NCI-H146 (cell line): ENCODE measurements at regions not wholly inside any gene's neighbourhood (a gene's known extent, or its start where the extent isn't known, plus 50 kb on each side); places are given as distances from the start of the nearest gene placed in this dataset.
"Not testable (repeated sequence)": the region's sequence is repeated elsewhere in the genome, so short reads cannot be mapped to it uniquely, and the experiment has no call there.

Experiments used
- DNase-seq: peaks from one replicate; lab custom pipeline; 2025; lab: John Stamatoyannopoulos, UW

DNA sequence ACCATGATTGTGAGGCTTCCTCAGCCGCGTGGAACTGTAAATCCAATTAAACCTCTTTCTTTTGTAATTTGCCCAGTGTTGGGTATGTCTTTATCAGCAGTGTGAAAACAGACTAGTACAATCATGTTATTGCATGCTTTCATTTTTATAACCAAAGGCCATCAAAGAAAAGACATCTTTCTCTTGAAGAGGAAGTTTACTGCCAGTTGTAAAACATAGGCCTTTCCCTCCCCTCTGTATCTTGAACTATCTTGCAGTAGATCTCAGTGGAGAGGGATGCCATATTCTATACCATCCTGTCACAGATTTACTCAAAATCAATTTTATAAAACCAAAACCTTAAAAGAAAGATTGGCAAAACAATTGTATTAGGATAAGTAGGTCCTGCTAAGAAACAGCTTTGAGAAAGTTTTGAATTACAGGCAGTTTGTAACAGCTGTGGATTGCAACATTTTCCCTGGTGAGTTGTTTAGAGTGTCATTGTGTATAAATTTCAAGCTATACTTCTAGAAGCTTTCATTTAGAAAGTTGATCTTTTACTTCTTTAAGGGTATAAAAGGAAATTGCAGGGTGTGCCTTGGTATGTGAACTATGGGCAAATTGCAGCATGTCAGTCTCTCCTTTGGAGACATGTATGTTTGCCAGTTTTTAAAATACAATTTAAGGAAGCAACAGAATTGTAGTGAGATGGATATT lies 128.0 kb downstream of the ATP23 start:
- no peak for DNase-seq

DNA sequence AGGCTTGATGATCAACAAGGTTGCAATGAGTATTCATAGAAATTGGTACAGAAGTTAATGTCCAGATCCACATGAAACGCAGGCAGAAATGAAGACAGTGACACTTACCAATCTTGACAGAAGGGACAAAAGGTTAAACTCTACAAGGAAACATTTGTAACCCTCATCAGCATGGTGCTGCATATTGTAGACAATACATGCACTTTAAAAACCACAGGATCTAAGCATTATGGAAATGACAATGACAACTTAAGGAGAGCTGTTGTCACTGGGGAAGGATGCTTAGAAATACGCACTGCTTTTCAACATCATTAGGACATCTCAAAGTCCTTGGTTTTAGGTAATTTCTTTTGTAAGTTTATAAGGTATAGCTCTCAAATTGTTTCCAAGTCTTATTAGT lies 130.6 kb downstream of the ATP23 start:
- no peak for DNase-seq

DNA sequence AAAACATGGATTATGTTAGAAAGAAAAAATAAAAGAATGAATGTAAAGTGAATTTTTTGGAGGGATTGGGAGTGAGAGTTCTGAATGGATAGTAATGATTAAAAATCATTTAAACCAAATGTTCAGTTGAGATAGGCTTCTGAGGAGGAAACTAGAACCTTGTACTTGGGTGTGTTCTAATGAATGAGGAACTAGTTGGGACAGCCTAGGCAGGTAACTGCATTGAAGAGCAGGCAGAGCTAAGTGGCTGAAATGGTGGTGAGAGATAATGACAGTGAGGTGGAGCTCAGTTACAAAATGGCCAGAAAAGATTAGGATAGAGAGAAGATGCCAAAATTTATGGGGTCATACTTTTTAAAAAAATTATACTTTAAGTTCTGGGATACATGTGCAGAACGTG lies 132.9 kb downstream of the ATP23 start:
- DNase-seq: no peak

DNA sequence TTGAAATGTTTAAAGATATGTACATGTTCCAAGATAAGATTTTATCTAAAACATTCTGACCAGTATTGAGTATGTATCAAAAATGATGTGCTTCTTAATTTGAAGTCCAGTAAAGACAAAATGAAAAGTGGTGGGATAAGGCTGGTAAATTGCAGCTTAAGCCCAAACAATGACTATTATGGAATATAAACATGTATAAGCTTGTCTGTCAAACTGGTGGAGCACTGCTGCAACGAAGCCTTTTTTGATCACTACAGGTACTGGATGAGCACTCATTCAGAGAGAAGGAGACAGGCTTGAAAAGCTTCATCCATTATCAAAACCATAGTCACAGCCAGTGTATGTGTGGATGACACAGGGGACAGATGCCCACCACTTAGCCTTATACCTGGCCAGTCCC lies 138.4 kb downstream of the ATP23 start:
- DNase-seq: no peak

DNA sequence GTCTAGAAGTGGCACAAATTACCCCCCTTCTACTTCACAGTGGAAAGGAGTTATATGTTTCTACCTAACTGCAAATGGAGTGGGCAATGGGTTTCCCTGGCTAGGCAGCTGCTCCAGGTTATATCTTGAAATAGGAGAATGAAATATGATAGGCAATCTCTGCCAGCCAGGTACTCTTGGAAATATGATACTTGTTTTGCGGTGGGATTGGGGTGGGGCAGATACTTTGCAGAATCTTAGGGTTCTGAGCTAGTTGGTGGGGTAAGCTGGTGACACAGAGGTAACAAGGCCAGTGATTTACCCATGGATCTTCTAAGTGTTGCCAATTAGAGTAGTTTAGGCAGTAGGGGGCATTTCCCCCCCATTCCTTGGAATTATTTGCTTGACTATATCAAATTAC lies 140.1 kb downstream of the ATP23 start:
- DNase-seq: no peak

DNA sequence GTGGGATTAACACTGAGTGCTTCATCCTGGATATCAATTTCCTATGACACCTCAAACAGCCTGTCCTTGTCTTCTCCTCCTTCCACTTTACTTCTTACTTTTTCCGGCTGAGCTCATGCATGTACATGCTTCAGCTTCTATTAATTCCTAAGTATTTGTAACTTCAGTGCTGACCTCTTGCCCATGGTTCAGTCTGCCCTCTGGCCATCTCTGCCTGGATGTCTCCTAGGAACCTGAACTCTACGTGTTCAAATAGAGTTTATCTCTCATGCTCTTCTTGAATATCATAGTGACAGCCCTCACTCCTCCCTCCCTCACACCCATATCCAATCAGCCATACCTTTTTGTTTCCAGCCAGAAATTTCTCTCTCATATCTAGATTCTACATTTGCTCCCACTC lies 141.6 kb downstream of the ATP23 start:
- no peak for DNase-seq

DNA sequence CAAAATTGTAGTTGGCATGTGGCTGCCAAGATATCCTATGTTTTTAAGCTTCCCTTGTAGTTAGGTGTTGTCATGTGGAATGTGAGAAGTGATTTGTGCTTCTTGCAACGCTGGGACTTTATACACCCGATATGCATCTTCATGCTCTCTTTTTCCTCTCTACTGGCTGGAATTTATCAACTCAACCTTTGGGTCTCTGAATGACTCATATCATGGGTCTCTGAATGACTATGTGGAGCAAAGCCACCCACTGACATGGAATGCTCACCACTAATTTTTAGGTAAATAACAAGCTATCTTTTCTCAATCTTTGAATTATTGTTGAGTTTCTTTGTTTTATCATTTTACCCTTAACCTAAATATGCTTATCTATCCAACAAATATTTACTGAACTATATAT lies 144.6 kb downstream of the ATP23 start:
- no peak for DNase-seq

DNA sequence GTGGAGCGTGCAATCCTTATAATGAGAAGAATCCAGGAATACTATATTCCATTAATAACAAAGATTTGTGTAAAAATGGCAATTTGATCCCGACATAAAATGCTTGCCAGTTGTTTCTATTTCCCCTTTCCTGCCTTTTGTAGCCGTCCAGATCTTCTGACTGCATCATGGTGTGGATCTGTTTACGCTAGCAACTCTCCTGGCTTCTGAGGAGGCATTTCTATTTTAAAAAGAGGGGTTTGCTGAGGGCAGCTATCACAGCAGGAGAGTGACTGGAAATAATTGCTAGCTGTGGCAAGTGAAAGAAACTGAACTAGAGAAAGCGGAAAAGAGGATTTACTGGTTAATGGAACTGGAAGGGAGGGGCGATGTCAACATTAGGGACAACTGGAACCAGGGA lies 145.6 kb downstream of the ATP23 start:
- DNase-seq: peak; percentile 4

DNA sequence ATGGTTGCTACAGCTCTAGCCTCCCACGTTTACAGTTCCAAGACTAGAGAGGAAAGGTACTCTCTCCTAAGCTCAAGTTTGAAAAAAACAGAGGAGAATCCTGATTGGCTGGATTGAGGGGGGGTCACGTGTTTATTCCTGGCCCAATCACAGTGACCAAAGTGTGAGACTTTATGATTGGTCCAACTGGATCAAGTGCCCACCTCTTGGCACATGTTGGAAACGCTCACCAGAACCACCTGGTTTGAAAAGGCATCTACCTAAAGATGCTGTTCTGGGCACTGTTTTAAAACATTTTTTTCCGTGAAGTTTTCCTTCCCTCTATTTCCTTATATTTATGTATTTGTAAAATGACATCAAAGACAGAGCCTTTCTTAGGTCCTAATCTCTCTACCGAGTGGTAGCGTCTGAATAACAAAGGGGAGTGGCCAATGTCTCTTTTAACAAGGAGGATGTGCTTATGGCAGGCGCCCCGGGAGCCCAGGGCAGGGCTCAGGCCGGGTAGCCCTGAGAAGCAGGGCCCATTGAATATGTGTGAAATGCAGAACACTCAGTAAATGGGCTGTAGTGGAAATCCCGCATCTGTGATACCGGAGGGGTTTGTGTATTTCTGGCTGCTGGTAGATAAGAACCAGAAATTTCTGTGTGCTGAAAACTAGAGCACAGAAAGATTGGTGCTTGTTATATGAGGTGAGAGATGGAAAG lies 146.2 kb downstream of the ATP23 start:
- DNase-seq: no peak

DNA sequence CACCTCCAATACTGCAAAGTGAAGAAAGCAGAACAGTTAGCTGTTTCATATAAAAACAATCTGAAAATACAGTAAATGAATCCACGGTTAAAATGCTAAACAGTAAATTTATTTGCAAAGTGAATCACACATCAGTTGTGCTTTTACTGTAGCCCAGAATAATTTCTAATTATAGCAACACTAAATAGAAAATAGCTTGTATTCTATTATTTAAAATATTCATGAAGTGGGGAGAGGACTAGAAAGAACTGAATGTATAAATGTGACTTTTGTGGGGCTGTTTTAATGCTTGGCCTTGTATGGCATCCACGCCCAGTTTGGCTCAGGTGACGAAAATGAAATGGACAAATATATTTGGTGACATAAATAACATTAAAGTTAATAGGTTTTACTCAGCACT lies 148.2 kb downstream of the ATP23 start:
- DNase-seq: no peak

DNA sequence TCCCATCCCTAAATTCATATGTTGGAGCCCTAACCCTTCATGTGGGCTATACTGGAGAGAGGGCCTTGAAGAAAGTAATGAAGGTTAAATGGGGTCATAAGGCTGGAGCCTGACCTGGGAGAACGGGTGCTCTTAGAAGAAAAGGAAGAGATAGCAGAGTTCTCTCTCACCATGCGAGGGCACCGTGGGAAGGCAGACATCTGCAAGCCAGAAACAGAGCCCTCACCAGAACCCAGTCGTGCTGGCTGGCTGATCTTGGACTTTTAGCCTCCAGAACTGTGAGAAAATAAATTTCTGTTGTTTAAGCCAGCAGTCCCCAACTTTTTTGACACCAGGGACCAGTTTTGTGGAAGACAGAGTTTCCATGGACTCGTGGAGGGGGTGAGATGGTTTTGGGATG lies 149.3 kb downstream of the ATP23 start:
- no peak for DNase-seq

DNA sequence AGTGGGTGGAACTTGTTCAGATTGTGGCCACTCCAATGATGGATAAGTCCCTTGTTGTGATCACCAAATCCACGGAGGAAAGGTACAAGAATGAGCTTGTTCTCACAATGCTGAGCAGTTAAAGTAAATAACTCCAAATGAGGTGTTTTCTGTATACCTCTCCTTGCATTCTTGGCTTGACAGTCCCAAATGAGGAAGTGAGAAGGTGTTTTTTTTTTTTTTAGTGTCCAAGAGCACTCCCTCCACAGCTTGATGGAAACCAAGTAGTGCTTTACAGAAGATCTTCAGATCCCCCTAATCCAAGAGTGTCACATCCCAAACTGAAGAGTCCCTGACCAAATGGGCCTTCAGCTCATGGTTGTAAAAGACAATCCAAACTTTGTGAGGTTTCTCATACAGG lies 153.6 kb downstream of the ATP23 start:
- no peak for DNase-seq

DNA sequence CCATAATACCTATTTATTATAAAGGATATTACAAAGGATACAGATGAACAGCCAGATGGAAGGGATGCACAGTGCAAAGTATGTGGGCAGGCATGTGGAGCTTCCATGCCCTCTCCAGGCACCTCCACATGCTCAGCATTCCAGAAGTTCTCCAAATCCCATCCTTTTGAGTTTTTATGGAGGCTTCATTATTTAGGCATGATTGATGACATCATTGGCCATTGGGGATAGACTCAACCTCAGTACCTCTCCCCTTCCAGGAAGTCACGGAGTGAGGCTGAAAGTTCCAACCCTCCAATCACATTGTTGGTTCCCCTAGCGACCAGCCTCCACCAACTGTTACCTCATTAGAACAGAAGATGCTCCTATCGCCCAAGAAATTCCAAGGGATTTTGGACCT lies 156.4 kb downstream of the ATP23 start:
- DNase-seq: no peak

DNA sequence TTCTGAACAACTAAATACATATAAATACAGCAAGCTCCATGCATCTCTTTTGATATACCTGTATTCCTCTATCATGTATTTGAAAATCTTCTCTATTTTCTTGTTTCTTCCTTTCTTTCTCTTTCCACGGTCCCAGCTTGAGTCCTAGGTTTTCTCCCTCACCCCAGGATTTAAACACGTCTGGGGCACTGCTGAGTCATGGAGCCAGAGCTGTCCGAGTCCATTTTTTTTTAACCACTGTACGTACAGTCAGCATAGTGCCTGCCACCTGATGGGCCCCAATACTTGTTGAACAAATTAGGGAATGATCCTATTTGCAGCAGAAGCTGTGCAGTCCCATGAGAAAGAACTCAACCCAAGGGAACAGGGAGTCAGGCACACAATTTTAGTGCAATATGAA lies 158.1 kb downstream of the ATP23 start:
- DNase-seq: no peak

DNA sequence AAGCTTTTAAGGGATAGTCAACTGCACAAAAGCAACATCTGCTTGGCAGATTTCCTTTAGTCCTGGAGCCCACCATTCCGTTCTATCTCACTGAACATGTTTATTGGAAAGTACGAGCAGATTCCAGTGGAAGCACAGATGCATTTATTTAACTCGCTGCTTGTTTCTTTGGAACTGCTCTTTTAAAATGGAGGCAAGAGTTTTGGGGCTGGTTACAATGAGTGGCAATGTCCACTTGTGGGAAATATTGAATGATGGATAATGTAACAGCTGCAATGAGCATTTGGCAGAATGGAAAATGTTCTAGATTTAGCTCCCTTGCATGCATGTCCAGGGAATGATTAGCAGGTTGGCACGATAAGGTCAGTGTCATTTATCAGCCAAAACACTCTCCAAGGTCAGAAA lies 163.0 kb downstream of the ATP23 start:
- DNase-seq: no peak

DNA sequence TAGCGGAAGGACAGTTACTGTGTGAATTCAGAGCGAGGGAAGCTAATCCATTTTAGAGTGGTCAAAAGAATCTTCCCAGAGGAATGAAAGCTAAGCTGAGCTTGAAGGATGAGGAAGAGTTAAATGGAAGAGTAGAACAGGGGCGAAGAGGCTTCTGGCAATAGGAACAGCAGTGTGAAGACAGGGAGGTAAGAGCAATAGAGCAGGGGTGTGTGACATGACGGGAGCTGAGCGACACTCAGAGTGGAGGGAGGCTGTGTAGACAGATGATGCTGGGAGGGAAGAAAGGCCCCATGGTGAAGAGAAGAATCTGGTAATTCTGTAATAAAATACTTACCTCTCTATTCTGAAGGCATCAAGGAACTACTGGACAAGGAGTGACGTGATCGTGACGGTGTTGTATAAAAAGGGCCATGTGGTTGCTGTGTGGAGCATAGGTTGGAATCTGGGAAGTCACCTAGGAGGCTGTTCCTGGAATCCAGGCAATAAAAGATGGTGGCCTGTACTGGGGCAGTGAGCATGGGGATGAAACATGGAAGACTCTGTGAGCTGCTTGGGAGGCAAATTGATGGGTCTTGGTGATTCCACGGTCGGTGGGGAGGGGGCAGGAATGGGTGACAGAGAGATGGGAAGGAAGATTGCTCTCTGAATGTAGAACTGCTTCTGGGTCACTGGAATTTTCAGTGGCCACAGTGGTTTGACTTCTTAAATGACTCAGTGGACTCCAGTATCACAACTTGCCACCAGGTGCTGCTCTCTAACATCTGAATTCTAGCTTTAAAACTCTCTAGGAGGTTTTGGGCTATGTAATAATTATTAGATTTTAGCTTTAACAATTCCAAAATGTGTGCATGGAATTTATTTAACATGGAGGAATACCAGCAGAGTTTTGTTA lies 164.1 kb downstream of the ATP23 start:
- DNase-seq: no peak

DNA sequence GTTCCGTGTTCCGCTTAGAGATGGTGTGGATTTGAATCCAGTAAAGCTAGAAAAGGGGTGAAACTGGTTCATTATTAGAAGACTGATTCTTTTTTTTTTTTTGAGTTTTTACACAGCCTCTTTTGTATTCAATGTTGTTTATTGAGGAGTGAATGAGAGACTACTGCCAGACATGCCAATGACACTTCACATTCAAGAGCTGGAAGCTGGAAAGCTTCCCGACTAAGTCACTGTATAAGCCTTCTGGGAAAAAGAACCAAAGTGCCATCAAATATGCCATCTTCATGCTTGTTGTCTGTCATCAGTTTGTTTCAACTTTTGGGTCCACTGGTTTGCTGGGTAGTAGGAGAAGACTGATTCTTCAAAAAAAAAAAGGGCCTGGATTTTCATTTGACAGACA lies 164.8 kb downstream of the ATP23 start:
- DNase-seq: no peak

DNA sequence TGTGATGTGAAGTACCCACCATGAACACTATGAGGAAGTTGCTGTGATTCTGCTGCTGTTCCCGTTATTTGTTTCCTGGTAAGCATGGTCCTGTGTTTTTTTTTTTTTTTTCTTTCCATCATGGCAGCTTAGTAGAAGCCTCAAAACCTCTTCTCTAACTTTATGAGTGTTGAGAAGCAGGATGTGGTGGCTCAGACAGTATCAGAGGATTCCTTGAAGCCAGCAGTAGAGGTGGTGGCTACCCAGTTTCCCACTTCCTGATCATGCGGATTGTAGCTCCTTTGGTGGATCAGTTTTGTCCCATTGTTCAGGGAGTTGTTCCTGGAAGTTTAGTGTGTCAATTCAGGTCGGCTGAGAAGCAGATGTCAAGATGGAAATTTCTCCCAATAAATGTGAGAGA lies 175.8 kb downstream of the ATP23 start:
- no peak for DNase-seq

DNA sequence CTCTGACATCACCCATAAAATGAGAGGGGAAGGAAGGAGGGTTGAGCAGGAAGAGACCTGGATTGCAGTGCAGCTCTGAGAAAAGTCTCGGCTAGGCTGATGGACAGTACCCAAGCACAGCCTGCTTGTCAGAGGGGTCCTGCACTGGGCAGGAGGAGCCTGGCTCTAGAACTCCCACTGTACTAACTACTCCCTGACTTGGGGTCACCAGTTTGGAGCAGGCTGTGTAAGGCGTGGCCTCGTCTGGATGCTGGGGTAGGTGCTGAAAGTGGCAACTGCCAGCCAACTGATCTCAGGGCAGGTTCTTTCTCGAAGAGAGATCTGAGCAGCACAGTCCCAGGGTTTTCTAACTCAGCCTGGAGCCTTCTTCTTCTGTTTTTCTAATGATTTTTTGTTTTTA lies 176.3 kb downstream of the ATP23 start:
- DNase-seq: no peak

DNA sequence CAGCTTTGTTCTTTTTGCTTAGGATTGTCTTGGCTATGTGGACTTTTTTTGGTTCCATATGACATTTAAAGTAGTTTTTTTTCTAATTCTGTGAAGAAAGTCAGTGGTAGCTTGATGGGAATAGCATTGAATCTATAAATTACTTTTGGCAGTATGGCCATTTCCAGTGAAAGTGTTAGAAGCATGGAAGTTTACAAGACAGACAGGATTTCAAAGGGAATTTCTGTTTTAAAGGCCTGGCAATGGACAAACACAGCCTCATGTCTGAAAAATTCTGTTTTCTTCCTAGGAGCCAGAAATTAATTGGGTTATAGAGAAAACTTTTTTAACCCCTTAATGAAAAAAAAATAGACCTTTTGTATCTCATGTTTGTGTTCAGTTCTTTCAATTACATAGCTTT lies 184.4 kb downstream of the ATP23 start:
- DNase-seq: not testable (repeated sequence)

DNA sequence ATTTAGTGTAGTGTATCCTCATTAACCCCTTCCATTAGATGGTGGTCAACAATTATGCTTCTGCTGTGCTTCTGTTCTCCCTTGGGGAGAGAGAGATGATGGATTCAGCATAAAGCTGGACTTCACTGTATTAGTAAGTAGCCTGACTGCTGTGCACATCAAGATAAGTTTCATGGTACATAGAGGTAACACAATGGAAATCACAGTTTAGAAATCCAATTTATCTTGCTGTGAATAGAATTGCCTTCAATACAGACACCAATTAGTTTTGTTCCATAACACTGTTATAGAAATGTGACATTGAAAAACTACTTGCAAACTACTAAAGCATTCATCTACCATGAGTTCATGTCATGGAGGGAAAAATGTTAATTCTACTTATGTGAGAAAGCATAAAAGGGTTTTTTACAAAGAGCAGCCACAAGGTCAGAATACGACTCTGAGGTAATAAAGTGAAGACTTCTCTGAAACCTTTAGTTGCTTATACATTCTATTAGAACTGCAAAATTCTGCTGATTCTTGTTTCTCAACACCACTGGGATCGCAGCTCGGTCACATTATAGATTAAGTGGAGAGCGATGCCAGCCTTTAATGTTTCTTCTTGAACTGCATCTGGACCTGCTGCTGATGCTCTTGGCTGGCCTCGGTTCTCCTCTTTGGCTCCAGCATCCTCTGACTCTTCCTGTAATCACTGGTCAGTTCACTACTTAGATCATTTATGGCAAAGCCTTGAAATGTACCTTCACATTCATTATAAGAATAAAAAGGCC lies 190.8 kb downstream of the ATP23 start:
- DNase-seq: peak; percentile 60

DNA sequence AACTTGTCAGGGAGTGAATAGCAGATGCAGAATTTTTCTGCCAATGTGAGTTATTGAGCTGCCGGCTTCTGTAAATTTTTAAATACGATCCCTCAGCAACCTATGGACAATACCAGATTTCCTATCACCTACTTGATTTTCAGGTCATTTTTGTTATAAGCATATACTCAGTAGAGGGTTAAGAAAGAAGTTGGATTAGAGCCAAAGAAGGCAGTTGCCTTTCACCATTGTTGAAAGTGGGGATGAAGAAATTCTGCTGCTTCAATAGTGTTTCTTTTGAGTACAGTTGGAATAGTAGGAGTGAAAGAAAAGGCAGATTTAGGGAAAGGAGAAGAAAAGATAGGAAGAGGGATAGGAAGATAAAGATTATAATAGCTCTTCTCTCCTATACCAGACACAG lies 197.1 kb downstream of the ATP23 start:
- DNase-seq: no peak
